GM18498 (cell line): ENCODE measurements at regions not wholly inside any gene's neighbourhood (a gene's known extent, or its start where the extent isn't known, plus 50 kb on each side); places are given as distances from the start of the nearest gene placed in this dataset.
A peak's percentile ranks its signal among the peaks of the same experiment; 100 is the strongest.
"Not testable (repeated sequence)": the region's sequence is repeated elsewhere in the genome, so short reads cannot be mapped to it uniquely, and the experiment has no call there.

Source experiments
- ATAC-seq: cut with Tn5 transposase; IDR thresholded peaks from one replicate; pipeline ENCODE4 v1.9.1; 2021; ENCODE audit warnings: mild to moderate bottlenecking, moderate library complexity; ENCODE audit not compliant: unreplicated experiment

DNA sequence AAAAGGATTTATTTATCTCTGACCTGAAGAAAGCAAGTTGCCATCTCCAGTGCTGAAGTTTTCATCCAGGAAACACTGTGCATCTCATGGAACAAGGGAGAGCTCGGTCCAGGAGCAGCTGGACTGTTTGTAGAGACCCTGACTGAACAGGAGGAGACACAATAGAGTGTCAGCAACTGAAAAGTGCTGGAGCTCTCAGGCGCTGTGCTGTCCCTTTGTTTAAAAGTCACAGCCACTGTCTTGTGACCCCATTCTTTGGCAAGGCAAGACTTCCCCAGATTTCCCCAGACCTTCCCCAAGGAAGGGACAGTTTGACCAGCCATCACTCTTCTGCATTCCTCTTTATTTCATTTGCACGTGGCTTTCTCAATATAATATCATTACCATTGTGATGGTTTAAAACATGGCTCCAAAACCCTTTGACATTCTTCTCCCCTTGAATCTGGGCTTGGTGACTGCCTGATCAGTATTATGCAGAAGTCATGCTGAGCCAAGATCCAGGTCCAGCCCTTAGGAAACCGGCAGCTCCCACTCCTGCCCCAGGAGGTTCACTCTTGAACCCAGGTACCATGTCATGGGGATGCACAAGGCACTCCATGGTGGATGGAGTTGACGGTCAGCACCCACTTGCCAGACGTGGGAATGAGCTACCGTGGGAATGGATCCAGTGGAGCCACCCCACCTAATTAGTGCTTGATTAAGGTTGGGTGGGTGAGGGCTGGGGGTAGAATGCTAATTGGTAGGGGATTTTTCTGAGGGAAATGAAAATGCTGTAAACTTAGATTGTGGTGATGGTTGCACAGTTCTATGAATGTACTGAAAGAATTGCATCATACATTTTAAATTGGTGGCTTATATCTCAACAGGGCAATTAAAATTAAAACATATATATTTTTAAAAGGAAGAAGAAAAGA is 497.9 kb upstream of the RAB6C start:
- ATAC-seq: no peak

DNA sequence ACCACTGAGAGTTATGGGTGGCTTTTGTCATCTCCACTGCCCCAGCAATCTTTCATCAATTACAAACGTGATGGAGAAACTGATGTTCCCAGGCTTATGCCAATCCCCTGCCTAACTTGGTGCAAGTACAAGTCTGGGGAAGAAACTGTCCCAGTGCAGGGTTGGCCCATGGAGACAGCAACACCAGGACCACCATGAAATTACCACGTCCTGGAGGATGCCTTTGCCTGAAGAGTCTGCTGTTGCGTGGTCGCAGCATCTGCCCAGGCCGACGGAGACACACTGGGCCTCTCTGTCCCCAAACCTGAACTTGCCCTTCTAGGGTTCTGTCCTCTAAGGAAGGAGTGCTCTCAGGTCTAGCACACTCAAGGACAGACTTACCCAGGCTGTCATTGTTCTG is 496.8 kb upstream of the RAB6C start:
- ATAC-seq: no peak

DNA sequence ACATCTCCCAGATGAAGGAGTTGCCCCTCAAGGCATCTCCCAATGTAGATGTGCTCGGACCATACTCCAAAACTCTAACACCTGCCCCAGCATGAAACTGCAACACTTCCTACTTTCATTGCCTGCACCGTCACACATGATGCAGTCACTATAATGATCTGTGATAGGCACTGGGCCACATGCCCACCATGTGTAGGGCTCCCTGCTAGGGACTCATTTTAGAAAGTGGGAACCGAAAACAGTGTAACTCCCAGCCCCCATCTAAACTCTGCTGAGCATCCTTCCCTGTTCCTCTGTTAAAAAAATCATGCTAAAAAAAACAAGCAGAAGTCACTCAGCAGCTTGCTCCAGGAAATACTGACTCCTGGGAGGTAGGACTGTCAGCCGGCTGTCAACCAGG is 496.1 kb upstream of the RAB6C start:
- ATAC-seq: peak; percentile 85

DNA sequence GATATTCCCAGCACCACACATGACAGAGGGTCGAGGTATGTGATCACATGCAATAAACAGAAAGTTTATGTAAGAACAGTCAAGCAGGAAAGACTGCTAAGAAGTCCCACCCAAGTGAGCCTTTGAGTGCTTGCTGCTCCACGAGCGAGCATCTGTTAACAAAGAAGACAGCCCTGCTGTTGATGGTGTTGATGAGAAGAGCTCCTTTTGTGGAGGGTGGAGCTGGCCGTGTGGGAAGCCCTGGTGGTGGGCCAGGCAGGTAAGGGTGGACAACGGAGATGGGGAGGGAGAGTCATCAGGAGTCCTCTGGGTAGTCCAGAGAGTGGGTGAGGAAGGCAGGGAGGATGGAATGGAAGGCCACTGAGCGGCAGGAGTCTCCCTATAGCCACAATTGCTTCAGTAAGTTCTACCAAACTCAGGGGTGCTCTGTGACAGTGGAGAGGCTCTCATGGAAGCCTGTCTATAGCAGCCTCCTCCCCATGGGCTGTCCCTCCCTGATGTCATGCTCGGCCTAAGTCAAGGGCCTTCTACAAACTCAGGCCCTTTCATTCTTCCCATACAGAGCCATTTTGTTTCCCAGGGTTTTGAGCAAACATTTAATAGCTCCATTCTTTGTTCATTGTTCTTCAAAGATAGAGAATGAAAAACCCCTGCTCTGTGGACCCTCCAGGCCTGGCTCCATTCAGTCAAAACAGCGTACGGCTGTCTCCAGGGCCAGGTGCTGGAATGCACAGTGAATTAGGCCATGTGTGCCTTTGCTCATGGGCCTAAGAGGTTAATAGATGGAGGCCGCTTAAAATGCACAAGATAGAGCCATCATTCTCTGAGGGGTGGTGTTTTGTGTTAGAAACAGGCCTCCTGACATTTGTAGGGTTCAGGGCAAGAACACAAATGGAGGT is 494.2 kb upstream of the RAB6C start:
- ATAC-seq: no peak

DNA sequence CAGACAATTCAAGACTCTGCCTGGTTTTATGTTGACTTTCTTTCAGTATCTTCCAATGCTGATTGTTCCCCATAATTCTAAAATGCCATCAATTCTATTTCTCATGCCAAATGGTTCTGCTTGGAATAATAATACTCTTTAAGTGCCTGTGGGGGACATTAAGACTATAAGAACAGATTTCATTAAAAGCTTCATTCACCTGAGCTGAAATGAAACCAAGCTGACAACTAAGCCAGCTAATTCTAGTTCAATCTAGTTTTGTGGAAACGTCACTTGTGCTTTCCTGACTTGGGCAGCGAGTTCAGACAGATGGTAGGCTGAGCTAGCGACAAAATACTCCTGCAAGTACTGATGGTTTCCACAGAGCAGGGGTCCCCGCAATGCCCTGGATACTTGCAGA is 491.1 kb upstream of the RAB6C start:
- no peak for ATAC-seq

DNA sequence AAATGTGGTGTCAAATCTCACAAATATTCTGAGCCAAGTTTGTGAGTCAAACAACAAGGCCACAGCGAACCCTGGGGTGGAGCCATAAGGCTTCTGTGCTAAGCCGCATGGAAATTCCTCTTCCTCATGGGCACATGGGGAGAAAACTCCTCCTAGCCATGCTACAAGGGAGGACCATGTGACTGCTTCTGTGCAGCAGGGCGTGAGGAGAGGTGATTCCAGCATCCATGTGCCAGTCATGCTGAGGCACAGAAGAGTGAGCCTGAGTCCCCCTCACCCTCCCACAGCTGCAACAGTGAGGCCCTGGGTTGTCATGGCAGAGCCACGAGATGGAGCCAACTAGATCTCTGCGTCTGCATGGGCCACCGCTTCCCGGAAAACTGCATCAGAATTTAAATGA is 488.8 kb upstream of the RAB6C start:
- no peak for ATAC-seq

DNA sequence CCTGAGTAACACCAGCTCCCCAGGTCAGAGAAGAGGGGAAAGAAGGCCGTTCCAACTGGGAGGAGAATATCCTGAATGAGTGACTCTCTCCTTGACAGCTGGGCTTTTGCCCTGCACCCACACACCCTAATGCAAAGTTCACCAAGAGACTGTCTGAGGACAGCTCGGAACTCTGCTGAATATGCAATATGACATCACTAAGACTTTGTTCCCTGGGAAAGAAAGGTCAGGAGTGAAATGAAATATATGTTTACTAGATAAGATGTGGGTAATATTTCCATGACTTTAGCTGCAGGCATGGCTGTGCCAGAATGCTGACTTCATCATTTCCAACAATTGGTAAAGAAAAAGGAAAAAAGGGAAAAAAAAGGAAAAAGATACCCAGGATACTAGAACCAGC is 488.2 kb upstream of the RAB6C start:
- no peak for ATAC-seq

DNA sequence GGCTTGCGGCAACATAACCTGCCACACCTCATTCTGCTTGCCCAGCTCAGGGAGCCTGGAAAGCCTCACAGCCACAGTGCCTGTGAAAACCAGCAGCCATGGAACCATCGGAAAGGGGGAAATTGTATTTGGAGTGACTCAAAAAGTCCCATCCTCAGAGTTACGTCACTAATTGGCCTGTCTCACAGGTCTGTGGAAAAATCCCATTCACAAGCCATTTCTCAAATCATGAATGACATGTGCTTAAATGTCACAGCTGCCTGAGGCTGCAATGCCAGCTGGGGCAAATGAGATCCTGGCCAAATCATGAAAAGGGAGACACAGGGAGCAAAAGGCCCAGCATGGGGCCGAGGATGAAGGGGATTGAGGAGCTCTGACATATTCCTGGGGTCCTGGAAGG is 486.9 kb upstream of the RAB6C start:
- ATAC-seq: no peak

DNA sequence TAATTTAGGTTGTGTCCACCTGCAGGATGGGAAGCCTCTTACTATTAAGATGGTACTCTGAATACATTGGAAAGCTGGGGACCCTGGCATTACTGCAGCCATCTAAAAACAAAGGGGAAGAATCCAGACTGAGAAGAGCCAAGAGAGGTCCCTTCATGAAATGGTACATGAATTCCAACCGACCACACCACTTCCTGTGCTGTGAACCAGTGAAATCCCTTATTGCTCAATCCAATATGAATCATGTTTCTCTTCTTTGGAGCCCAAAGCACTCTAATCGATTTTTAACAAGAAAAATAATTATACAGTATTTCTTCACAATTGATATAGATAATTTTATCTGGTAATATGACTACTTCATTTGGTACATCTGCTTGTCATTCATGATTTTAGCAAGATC is 479.7 kb upstream of the RAB6C start:
- no peak for ATAC-seq

DNA sequence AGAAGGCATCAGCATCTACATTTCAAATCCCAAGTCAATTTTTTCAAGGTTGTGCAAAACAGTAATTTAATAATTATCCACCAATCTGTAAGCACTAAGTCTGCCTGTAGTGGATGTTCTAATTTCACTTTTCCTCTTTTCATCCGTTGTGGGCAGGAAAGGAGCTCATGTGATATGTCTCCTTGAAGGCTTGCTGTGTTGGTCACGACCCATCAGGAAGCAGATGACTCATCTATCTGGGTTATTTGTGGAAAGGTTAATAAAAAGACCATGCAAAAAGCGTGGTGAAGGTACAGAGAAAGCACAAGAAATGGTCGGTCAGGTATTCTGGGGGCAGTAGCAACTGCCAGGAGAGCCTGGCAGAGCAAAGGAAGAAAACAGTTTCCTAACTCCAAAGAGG is 476.7 kb upstream of the RAB6C start:
- ATAC-seq: no peak

DNA sequence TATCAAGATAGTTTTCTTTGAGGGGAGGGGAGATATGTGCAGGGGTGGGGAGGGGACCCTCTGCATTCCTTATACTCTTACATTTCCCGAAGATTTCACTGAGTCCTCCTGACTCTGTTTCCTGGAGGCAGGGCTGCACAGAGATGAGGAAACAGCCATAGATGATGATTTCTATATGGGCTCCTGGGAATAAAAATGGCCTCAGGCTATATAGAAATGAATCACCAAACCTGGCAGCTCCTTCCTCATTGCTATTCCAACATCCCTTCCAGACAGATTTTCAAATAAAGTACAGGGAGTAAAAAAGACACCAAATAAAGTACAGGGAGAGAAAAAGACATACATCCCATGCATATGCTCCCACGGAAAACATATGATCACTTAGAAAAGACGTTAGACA is 474.8 kb upstream of the RAB6C start:
- ATAC-seq: no peak

DNA sequence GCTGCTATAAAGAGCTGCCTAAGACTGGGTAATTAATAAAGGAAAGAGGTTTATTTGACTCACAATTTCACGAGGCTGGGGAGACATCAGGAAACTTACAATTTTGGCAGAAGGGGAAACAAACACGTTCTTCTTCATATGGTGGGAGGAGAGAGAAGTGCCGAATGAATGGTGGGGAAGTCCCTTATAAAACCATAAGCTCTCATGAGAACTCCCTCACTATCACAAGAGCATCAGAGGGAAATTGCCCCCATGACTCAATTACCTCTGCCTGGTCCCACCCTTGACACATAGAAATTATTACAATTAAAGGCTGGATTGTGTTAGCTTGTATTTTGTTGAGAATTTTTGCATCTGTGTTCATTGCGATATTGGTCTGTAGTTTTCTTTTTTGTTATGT is 460.5 kb upstream of the RAB6C start:
- ATAC-seq: no peak

DNA sequence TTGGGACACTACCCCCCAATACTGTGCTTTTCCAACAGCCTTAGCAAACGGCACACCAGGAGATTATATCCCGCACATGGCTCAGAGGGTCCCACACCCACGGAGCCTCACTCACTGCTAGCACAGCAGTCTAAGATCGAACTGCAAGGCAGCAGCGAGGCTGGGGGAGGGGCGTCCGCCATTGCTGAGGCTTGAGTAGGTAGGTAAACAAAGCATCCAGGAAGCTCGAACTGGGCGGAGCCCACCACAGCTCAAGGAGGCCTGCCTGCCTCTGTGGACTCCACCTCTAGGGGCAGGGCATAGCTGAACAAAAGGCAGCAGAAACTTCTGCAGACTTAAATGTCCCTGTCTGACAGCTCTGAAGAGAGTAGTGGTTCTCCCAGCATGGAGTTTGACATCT is 447.3 kb upstream of the RAB6C start:
- not testable (repeated sequence) for ATAC-seq

DNA sequence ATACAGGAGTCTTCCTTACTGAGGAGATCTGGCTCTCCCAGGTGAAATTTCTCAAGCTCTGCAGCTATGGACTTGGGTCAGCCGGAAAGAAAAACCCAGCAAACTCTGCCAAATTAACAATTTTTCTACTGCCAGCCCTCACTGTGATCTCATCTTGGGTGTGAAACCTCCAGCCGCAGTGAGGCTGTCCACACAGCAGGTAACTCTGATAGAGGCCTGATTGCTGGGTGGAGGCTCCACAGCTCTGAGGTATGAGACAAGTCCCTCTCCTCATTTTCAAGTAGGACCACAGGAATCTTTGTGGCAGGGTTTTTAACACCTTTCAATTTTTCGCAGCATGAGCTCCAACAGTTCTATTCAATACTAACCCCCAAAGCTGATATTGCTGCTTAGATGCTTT is 430.6 kb upstream of the RAB6C start:
- no peak for ATAC-seq

DNA sequence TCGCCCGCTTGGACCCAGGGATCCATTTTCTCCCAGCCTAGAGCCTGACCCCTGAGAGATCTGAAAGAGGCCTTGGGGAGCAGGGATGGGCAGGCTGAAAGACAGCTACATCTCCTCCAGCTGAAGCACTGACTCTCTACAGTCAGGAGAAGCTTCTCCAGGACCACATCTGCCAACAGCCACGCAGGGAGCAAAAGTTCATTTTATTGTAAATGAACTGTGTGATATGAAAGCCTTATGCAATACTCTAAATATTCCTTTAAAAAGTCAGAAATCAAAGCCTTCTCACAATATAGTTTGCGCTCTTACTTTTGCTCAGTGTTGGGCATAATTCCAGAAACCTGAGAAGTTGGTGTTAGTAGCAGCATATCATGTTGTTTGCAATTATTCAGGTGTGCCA is 428.9 kb upstream of the RAB6C start:
- no peak for ATAC-seq

DNA sequence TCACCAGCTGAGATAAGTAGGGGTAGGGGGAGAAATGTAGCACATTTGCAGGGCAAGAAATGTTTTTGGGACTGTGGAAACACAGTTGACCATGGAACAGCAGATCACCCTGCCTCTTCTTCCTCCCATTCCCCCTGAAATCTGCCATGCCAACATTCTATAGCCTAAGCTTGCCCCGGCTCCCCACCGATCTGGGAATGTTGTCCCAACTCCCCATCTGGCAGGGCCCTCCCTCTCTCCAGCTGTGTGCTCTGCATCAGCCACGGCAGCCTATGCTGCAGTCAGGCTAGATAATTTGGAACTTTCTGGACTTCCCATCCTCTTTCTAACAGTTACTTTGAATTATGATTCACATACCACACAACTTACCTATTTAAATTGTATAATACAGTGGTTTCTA is 425.1 kb upstream of the RAB6C start:
- ATAC-seq: no peak

DNA sequence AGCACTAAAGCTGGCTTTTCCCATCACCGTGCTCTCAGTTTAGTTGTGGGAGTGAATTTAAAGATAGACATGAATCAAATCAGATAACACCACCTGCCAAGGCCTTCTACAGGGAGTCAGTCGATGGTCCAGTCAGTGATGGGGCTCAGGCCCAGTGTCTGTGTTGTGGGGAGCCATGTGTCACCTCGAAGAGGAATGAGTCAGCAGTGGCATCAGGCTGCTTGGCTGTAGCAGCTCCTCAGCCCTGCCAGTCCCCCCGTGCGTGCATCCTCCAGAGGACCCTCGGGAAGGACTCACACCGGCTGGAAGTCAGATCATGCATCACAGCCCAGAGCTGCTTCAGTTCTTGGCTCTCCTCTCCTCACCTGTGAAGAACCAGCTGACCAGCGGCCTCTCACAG is 420.4 kb upstream of the RAB6C start:
- ATAC-seq: no peak

DNA sequence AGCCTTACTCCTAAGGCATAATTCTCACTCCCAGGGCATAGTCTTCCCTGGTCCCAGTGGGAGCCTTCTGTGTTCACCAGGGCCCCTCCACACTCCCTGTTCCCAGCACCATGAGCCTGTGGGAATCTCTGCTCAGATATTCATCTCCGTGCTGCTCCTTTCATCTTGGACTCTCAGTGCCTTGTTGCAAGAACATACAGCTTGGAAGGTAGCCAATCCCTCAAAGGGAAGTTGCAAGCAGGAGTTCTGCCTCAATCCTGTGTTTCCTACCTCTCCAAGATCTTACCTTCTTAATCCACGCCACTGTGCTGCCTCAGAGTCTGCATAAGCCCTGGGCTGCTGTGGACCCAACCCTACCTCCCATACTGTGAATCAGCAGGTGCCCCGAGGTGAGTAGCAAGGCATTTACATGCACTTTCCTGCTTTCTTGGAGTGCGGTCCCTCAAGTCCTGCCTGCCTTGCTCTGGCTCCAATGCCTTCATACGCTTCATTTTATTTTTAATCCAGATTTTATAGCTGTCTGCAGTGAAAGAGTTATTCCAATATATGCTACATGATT is 413.8 kb upstream of the RAB6C start:
- ATAC-seq: no peak

DNA sequence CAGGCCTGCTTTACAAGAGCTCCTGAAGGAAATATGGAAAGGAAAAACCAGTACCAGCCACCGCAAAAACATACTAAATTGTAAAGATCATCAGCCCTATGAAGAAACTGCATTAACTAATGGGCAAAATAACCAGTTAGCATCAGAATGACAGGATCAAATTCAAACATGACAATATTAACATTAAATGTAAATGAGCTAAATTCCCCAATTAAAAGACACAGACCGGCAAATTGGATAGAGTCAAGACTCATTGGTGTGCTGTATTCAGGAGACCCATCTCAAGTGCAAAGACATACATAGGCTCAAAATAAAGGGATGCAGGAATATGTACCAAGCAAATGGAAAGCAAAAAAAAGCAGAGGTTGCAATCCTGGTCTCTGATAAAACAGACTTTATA is 408.7 kb upstream of the RAB6C start:
- not testable (repeated sequence) for ATAC-seq

DNA sequence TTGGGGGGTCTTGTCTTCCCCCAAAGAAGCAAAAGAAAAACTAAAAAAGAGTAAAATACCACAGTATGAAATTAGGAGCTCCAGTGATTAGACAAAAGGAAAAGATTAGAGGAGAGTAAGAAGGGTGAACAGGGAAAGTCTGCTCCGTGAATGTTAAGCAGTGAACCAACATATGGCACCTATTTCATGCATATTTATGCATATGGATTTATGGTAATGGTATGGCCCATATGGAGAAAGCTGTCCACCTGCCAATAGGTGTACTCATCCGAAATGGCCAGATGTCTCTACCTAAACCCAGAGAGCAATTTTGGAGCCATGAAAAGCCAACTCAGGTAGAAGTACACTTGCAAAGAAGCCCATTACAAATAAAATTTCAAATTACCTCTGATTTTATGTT is 404.0 kb upstream of the RAB6C start:
- ATAC-seq: no peak

DNA sequence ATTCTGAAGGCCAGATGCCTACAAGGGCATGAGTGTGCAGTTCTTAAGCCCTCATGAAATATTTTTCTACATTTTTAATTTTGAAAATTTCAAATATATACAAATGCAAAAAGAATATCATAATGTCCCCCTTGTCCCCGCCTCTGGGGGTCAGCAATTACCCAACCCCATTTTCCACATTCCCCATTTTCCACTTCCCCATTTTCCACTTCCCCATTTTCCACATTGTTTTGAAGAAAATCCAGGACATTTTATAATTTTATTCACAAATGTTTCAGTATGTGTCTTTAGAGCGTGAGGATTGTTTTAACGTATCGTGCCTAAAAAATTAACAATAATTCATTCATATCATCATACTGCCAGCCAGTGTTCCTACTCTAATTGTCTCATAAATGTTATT is 403.6 kb upstream of the RAB6C start:
- no peak for ATAC-seq

DNA sequence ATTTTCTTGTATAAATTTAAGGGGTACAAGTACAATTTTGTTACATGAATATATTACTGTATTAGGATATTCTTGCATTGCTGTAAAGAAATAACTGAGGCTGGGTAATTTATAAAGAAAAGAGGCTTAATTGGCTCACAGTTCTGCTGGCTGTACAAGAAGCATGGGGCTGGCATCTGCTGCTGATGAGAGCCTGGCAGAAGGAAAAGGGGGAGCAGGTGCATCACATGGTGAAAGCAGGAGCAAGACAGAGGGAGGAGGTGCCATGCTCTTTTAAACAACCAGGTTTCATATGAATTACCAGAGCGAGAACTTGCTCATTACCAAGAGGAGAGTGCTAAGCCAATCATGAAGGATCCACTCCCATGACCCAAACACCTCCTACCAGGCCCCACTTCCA is 399.5 kb upstream of the RAB6C start:
- no peak for ATAC-seq
